ENCODE measurements at regions not wholly inside any gene's neighbourhood (a gene's known extent, or its start where the extent isn't known, plus 50 kb on each side); places are given as distances from the start of the nearest gene placed in this dataset.

DNA sequence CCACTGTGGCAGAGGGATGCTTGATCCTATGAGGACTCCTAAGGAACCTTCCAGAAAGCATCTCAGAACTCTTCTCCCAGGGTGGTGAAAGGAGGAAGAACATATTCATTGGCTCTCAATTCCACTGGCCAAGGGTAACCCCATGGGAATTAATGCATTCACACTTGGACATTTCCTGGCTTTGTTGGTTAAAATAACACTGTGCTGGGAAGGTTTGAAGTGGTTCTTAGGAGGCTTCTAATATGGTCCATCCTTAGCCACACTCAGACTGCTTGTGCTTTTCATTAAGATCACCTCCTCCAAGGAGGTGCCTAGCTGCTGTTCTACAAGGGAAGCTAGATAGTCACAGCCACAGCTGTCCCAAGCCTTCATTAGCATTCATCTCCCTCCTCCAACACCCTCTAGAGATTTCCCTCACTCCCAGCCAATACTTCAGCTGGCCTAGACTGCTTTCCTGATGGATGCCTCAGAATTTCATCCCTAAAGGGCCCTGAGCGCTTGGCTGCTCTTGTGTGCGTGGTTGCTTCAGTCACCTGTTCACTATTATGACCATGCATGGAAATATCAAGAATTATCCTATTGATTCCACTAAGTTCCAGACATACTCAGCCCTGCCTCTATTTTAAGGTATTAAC lies 544.4 kb downstream of the PLPP3 start:
- Histone ChIP-seq H2AFZ (ENCODE audit: low read length) (no peak overlapping the region), H3K56ac (replicated peaks; ENCODE audit: insufficient read length, low read depth, low read length) (no peak overlapping the region), H3K4me1 (replicated peaks in 1 of 4; ENCODE audit: control insufficient read depth in 3 of 4, insufficient read depth in 4 of 4, low read length in 3 of 4) (no peaks in the 10 kb centered on the region), H4K8ac (ENCODE audit: extremely low read depth, insufficient read depth, low read length) (no peak overlapping the region), H2AK5ac (ENCODE audit: low read depth, low read length) (no peak overlapping the region), H2BK15ac (ENCODE audit: low read length) (no peak overlapping the region), H4K5ac (ENCODE audit: insufficient read length, low read depth, low read length) (no peak overlapping the region), H3K9me3 (ENCODE audit: insufficient read depth in 2 of 2, low read depth in 1 of 2, low read length in 1 of 2) (no peaks in the 10 kb centered on the region), H3K23me2 (ENCODE audit: low read depth, low read length) (no peaks in the 10 kb centered on the region), H2BK5ac (ENCODE audit: low read depth, low read length) (no peak overlapping the region), H2BK12ac (ENCODE audit: low read depth, low read length) (no peak overlapping the region), H3K18ac (ENCODE audit: extremely low read depth, low read length) (no peak overlapping the region), H3K79me1 (ENCODE audit: low read depth, low read length) (no peaks in the 10 kb centered on the region), H3K27me3 (replicated peaks in 1 of 4; ENCODE audit: control insufficient read depth in 3 of 4, extremely low read depth in 1 of 4, insufficient read depth in 3 of 4, low read length in 3 of 4) (no peaks in the 10 kb centered on the region), H2BK20ac (ENCODE audit: low read length) (no peak overlapping the region), H3K79me2 (ENCODE audit: control insufficient read depth in 1 of 2, insufficient read depth in 2 of 2, low read length in 2 of 2) (no peaks in the 10 kb centered on the region), H3K4me3 (ENCODE audit: extremely low read depth in 1 of 4, insufficient read depth in 2 of 4, low read depth in 3 of 4, low read length in 4 of 4) (no peak overlapping the region), H2BK120ac (replicated peaks; ENCODE audit: low read depth, low read length) (no peak overlapping the region), H3K4ac (replicated peaks; ENCODE audit: insufficient read length, low read depth, low read length) (no peak overlapping the region), H3K14ac (ENCODE audit: insufficient read length) (no peak overlapping the region), H3K36me3 (ENCODE audit: control insufficient read depth in 2 of 4, insufficient read depth in 4 of 4, low read length in 3 of 4) (no peaks in the 10 kb centered on the region), H4K20me1 (replicated peaks in 1 of 2; ENCODE audit: control insufficient read depth in 1 of 2, insufficient read depth in 2 of 2, low read length in 2 of 2) (no peaks in the 10 kb centered on the region), H3K9ac (replicated peaks in 1 of 4; ENCODE audit: extremely low read depth in 1 of 4, low read depth in 3 of 4, low read length in 3 of 4) (no peak overlapping the region), H3K23ac (ENCODE audit: insufficient read length) (no peak overlapping the region), H3K4me2 (ENCODE audit: insufficient read depth in 1 of 2, low read depth in 2 of 2, low read length in 2 of 2) (no peak overlapping the region), H4K91ac (replicated peaks; ENCODE audit: insufficient read length, low read length) (no peak overlapping the region), H3K27ac (ENCODE audit: low read depth, low read length) (no peak overlapping the region)
- ChIA-PET POLR2A (ENCODE audit: partially characterized antibody) (no interaction called here), CTCF (ENCODE audit: partially characterized antibody) (interaction anchor here (1.5 kb wide), 1 partner anchor 18 kb away, joined by 4 read pairs; no protein-coding TSS in a partner anchor)
- 96% methylated on average over 2 of the region's 2 CpGs; no CpG with 5 or more reads in 1 of the 2 experiments for WGBS, 2 experiments (ENCODE audit: extremely low coverage in 1 of 2, insufficient coverage in 1 of 2, insufficient read length in 1 of 2, insufficient replicate concordance in 2 of 2, low coverage in 1 of 2, low lambda C conversion rate in 2 of 2, missing lambda C conversion rate in 1 of 2)
- FAIRE-seq (no peak), DNase-seq (ENCODE audit: low read depth in 1 of 2, low spot score in 2 of 2) (no peak)
- TF ChIP-seq EZH2 (IDR thresholded peaks at IDR 0.05; ENCODE audit: low read depth, low read length, severe bottlenecking) (no peak), KDM5A (IDR thresholded peaks at IDR 0.05; ENCODE audit: low read length) (no peak), SIRT6 (IDR thresholded peaks at IDR 0.05; ENCODE audit: low read length) (no peak), RXRA (IDR thresholded peaks at IDR 0.05; ENCODE audit: insufficient read depth, low read depth, low read length) (no peak), TBP (IDR thresholded peaks at IDR 0.05; ENCODE audit: low read depth, low read length) (no peak), CEBPB (IDR thresholded peaks at IDR 0.05; ENCODE audit: low read depth, low read length) (no peak), ZNF274 (IDR thresholded peaks at IDR 0.05; ENCODE audit: borderline replicate concordance, extremely low read depth, low read length) (no peak), CBX5 (IDR thresholded peaks at IDR 0.05; ENCODE audit: low read depth, low read length) (no peak), NANOG (IDR thresholded peaks at IDR 0.05; ENCODE audit: insufficient read depth, low read depth, low read length, poor library complexity, severe bottlenecking) (no peak), CBX8 (IDR thresholded peaks at IDR 0.05; ENCODE audit: borderline replicate concordance, low read depth, low read length) (no peak), CTBP2 (IDR thresholded peaks at IDR 0.05; ENCODE audit: borderline replicate concordance, insufficient read depth, insufficient read length, low read length) (no peak), POLR2AphosphoS5 (IDR thresholded peaks at IDR 0.05; ENCODE audit: low read depth, low read length) (no peak)
- TF ChIP-seq, protein P1, sequence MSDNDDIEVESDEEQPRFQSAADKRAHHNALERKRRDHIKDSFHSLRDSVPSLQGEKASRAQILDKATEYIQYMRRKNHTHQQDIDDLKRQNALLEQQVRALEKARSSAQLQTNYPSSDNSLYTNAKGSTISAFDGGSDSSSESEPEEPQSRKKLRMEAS (IDR thresholded peaks at IDR 0.05) = no peak
- TF ChIP-seq, protein P2, sequence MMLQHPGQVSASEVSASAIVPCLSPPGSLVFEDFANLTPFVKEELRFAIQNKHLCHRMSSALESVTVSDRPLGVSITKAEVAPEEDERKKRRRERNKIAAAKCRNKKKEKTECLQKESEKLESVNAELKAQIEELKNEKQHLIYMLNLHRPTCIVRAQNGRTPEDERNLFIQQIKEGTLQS (IDR thresholded peaks at IDR 0.05; ENCODE audit: insufficient read depth, low read depth, low read length) = no peak
